IPS DF 4.7 (cell line): ENCODE measurements at regions not wholly inside any gene's neighbourhood (a gene's known extent, or its start where the extent isn't known, plus 50 kb on each side); places are given as distances from the start of the nearest gene placed in this dataset.
"Not testable (repeated sequence)": the region's sequence is repeated elsewhere in the genome, so short reads cannot be mapped to it uniquely, and the experiment has no call there.

Experiments
- DNase-seq: peaks from one replicate; pipeline ENCODE4 v3.0.0-alpha.2; 2013; ENCODE audit warnings: low spot score; ENCODE audit errors: extremely low read depth

DNA sequence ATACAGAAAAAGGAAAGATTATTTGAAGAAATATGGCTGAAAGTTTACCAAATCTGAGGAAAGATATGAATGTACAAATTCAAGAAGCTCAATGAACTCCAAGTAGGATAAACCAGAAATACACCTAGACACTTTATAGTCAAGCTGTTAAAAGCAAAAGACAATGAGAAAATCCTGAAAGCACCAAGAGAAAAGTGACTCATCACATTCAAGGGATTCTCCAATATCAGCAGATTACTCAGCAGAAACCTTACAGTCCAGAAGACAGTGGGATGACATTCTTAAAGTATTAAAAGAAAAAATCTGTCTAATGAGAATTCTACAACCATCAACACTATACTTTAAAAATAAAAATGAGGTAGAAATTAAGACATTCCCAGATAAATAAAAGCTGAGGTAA lies 223.8 kb upstream of the ZCCHC13 start:
- no peak for DNase-seq

DNA sequence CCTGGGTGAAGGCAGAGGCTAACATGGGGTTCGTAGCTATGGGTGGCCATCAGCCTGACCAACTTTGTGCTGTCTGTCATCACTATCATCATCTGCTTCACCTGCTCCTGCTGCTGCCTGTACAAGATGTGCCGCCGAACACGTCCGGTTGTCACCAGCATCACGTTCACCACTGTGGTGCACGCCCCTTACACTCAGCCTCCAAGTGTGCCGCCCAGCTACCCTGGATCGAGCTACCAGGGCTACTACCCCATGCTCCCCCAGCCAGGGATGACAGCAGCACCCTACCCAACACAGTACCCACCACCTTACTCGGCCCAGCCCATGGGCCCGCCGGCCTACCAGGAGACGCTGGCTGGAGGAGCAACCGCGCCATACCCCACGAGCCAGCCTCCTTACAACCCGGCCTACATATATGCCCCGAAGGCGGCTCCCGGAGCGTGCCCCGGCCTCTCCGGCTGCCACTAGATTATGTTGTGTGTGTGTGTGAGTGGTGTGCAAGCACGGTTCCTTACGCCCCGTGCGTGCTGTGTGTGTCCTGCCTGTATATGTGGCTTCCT lies 213.4 kb upstream of the XIST start:
- no peak for DNase-seq

DNA sequence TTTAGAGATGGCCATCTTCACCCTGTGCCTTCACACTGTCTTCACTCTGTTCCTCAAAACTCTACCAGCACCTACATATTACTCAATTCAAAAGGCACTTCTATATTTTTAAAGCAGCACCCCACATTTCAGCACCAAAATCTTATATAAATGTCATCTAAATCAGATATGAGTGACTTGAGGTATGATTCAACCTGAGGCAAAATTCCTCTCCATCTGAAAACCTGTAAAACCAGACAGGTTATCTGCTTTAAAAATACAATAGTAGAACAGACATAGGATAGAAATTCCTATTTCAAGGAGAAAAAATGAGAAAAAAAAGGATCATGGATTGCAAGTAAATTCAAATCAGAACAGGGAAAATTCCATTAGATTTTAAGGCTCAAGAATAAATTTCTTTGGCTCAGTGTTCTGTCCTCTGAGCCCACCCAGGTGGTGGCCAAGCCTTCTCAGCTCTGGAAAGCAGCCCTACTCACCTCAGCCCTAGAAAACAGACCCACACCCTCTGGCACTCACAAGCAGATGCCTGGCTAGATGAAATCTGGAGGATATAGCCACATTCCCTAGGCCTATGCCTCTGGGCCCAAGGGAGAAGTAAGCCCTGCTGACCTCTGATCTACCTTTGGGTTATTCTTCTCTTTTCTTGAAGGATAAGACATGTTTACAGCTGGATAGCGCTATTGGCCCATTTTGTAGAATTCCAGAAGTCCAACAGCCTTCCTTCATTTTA lies 211.1 kb upstream of the XIST start:
- no peak for DNase-seq

DNA sequence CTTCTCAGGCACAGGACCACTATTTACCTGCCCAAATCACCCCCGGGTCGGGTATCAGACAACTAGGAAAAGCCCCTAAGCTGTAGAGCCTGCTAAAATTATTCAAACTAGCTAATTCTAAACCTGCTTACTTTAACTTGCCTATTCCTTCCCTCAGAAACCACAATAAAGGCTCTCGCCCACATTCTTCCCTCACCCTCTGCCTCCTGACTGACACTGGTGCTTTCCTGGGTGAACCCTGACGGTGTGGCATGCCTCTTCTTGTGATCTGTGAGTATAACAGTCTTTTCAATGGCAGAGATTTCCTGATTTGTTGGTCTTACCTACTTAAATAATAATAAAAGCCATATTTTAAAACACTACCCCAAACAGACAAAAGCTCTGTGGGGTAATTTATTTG lies 209.4 kb upstream of the XIST start:
- DNase-seq, result no peak

DNA sequence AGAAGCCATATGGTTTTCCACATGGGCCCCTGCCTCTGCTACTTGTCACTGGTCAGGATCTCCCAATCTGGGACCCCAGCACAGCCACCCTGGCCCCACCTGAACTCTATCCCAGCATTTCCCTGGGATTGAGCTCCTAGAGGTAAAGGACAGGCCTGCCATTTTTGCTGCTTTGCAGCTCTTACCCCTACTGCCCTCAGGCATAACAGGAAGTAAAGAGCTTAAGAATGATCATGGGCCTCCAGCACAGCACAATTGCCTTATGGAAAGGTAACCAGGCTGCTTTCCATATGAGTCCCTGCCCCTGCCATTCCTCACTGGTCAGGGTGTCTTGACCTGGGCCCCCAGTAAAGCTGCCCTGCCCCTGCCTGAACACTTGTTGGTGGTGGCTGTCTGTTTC lies 196.6 kb upstream of the XIST start:
- no peak for DNase-seq

DNA sequence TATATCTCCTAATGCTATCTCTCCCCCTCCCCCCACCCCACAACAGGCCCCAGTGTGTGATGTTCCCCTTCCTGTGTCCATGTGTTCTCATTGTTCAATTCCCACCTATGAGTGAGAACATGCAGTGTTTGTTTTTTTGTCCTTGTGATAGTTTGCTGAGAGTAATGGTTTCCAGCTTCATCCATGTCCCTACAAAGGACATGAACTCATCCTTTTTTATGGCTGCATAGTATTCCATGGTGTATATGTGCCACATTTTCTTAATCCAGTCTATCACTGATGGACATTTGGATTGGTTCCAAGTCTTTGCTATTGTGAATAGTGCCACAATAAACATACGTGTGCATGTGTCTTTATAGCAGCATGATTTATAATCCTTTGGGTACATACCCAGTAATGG lies 181.6 kb upstream of the XIST start:
- not testable (repeated sequence) for DNase-seq

DNA sequence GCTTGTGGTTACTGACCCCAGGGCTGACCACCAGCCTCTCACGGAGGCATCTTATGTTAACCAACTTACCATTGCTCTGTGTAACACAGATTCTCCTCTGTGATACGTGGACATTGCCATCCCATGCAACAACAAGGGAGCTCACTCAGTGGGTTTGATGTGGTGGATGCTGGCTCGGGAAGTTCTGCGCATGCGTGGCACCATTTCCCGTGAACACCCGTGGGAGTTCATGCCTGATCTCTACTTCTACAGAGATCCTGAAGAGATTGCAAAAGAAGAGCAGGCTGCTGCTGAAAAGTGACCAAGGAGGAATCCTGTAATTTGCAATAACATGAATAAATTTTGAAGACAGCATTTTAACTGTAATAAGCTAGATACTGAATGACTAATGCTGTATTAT lies 179.0 kb upstream of the XIST start:
- DNase-seq, result not testable (repeated sequence)

DNA sequence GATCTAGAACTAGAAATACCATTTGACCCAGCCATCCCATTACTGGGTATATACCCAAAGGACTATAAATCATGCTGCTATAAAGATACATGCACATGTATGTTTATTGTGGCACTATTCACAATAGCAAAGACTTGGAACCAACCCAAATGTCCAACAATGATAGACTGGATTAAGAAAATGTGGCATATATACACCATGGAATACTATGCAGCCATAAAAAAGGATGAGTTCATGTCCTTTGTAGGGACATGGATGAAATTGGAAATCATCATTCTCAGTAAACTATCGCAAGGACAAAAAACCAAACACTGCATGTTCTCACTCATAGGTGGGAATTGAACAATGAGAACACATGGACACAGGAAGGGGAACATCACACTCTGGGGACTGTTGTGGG lies 178.3 kb upstream of the XIST start:
- not testable (repeated sequence) for DNase-seq

DNA sequence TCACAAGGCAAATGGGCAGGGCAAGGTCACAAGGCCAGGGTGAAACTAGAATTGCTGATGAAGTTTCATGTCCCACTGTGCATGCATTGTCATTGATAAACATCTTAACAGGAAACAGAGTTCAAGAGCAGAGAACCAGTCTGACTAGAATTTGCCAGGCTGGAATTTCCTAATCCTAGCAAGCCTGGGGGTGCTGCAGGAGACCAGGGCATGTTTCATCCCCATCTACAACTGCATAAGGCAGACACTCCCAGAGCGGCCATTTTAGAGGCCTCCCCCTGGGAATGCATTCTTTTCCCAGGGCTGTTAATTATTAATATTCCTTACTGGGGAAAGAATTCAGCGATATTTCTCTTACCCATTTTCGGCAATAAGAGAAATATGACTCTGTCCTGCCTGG lies 172.6 kb upstream of the XIST start:
- DNase-seq, result not testable (repeated sequence)

DNA sequence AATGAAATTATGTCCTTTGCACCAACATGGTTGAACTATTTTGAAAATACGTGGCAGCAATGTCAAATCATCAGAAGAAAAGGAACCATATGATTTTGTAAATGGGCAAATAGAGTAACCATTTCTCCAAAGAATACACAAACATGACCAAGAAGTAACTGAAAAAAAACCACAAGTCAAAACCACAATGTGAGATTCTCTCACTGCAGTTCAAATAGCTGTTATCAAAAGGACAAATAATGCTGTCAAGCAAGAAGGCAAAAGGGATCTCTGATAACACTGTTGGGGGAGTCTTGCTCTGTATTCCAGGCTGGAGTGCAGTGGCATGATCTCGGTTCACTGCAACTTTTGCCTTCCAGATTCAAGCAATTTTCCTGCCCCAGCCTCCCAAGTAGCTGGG lies 170.7 kb upstream of the XIST start:
- no peak for DNase-seq

DNA sequence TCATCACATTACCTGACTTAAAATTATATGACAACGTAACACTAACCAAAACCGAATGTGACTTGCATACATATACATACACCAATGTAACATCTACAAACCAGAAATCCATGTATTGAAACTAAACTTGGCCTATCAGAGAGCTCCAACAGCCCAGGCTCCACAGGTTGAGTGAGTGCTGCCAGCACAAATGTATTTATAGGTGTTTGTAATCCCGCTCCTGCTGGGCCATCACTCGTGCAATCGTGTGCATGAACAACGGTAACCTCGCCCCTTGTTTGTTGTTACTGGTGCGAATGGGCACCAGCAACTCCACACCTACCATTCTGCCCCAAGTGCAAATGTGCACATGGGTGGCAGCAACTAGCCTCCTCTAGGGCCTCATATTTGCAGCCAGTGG lies 165.7 kb upstream of the XIST start:
- DNase-seq, result no peak

DNA sequence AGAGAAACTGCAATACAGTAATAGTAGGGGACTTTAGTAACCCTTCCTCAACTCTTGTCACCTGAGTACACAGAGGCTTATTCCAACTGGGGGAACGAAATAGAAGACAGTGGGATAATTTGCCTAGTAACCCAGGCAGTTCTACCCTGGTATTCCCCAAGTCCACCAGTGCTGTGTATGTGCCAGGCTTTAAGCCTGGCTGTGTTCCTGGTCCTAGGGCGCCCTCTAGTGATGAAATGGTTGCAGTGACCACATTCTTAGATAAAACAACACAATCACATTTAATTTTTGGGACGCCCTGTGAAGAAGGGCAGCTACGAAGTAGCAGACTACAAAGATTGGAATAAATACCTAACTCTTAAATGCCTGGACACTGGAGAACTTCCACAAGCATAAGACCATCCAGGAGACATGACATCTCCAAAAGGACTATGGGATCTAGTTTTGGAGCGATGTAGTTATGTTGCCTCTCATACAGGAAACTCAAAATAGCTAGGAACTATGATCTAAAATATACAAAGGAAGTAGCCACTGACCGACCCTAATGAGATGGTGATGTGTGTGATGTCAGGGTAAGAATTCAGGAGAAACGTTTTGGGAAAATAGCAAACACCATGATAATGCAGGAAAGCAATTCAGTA lies 163.0 kb upstream of the XIST start:
- DNase-seq, result peak; percentile 19

DNA sequence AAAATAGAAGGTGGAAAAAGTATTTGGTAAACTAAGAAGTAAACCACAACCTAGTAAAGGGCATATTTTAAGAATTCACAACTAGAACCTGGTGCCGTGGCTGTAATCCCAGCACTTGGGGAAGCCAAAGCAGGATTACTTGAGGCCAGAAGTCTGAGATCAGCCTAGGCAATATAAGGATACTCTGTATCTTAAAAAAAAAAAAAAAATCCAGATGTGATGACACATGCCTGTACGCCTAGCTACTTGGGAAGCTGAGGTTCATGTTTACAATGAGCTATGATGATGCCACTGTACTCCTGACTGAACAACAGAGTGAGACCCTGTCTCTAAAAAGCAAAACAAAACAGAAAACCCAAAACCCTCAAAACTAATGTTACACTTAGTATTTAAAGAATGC lies 156.5 kb upstream of the XIST start:
- DNase-seq, result no peak

DNA sequence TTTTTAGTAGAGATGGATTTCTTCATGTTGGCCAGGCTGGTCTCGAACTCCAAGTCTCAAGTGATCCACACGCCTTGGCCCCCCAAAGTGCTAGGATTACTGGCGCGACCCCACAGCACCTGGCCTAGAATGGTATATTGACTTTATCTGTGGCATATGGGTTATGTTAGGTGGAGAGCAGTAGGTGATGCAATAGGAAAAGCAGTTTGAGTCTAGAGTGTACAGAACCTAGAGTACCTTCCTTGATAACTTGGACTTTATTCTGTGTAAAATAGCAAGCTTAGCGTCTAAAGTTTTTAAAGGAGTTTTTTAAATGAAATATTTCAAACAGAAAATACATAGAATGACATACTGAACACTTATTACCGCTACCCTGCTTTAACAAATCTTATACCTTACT lies 139.5 kb upstream of the XIST start:
- no peak for DNase-seq

DNA sequence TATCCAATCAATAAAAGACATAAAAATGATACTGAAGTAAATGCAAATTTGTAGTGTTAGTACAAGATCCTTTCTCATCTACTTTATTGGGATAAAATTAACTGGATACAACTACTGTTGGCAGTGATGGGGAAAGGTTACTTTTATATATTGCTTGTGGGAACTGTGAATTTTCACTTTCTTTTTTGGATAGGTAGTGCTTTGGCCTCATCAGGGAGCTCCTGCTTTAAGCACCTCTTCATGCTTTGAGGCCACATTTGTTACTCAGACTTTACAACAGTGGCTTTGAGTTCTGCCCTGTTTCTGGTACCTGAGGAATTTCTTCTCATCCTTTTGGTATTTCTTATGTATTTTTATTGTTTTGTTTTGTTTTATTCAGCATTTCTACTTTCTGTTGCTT lies 134.7 kb upstream of the XIST start:
- no peak for DNase-seq

DNA sequence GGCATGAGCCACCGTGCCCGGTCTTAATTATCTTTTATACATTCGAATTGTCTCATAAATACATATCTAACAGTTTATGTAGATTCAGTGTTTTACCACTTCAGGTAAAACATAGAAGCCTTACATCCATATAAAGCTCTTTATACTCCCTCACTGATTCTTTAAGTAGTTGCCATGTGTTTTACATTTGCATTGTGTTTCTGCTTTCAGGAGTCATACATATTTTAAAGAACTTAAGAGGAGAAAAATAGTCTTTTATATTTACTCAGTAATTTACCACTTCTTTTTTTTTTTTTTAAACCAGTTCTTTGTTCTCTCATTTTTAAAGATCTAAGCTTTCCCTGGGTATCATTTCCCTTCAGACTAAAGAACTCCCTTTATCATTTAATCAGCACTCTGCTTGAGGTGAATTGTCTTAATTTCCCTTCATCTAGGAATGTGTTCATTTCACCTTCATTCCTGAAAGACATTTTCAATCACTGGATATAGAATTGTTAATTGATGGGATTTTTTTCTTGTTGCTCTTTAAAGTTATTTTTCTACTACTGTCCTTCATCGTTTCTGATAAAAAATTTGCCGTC lies 127.1 kb upstream of the XIST start:
- DNase-seq, result no peak

DNA sequence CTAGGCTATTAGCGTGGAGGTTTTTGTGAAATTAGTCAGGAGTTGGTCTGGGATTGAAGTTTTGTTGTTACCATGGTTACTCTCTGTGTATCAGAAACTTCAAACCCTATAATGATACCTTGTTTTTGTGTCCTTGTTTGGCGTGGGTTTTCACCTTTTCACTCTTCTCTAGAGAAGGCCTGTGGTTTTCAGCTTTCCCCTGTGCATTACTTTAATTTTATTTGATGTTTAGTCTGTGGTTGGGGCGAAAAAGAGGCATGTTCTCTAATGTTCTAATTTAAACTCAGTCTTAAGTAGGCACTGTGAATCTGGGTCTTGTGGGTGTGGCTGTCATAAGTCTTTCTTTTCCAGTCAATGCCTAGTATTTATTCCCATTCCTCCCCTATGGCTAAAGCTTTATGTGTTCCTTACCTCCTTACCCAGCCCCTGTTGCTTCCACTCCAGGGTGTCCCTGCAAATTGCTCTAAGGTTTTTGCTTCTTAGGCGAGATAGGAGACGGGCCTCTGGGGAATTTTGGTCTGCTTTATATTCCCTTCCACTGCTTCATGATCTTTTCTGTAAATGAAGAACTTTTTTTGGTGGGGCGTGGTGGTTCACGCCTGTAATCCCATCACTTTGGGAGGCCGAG lies 125.1 kb upstream of the XIST start:
- DNase-seq, result no peak

DNA sequence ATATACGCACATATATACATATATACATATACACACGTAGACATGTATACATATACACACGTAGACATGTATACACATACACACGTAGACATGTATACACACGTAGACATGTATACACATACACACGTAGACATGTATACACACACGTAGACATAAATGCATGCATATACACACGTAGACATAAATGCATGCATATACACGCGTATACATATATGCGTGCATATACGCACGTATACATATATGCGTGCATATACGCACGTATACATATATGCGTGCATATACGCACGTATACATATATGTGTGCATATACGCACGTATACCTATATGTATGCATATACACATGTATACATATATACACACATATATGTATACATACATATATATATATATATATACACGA lies 114.9 kb upstream of the XIST start:
- not testable (repeated sequence) for DNase-seq

DNA sequence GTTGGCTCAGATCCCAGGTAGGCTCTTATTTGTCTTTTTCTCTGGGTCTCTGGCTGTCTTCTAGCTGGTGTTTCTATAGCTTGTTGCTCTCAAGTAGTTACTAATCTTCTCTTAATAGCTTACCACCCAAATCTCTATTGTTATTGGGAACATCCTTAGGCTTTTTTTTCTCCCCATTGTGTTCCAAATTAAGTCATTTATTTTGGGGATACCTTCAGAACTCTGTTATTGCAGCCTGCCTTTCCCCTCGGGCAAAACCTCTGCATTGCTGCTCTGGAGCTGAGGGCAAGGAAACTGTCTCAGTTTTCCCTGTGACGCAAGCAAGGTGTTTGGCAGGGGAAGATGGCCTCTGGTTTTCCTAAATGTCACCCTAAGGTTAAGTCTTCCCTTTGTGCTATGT lies 113.3 kb upstream of the XIST start:
- DNase-seq, result no peak

DNA sequence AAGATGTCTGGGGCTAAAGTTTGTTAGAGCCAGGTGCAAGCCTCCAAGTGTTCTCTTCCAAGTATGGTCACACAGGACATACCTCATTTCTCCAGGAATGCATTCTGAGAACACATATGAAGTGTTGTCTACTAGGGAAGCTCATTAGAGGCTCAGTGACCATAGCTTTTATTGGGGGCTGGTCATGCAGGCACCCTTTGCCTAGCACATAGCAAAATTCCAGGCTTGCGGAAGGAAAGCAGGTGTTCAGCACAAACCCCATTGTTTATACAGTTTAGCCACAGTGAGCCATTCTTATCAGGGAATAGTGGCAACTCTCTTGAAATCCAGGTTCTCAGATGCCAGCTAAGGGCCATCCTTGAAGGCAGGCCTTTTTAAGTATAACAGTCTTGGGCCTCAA lies 112.1 kb upstream of the XIST start:
- DNase-seq, result no peak

DNA sequence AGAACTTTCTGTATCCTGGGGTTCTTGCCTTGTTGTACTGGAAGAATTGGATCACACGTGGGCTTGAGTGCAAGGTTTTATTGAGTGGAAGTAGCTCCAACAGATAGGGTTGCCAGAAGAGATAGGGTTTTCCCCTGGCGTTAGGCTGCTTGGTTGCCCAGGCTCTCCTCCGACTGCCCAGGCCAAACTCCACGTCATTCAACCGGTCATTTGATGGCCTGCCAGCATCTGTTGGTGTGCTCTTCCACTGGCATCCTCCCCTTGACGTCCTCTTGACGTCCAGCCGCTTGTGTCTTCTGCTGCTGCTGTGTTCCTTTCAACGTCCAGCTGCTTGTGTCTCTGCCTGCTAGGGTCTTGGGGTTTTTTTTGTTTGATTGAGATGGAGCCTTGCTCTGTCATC lies 111.2 kb upstream of the XIST start:
- no peak for DNase-seq

DNA sequence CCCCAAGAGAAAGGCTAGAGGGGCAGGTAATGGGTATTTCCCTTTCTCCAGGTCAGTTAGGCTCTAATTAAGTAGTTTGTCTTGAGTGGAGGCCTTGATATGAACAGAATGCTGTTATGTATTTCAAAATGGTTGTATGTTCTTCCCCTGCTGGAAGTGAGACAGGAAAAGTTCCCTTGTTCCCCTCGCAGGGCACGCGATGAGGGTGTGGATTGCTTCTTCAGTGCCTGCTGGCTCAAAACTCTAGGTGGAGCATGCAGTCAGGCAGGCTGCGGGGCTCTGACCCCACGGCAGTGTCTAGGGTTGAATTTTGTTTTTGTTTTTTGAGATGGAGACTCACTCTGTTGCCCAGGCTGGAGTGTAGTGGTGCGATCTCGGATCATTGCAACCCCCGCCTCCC lies 110.4 kb upstream of the XIST start:
- DNase-seq, result no peak
